H1 (cell line): ENCODE measurements at regions not wholly inside any gene's neighbourhood (a gene's known extent, or its start where the extent isn't known, plus 50 kb on each side); places are given as distances from the start of the nearest gene placed in this dataset.

Experiments used
- CREB1 ChIP-seq: IDR thresholded peaks from 2 replicates; pipeline ENCODE4 v1.6.1; 2012; ENCODE audit warnings: inconsistent platforms
- EZH2 ChIP-seq: fragments of 200-600 bp; sonication (generic); IDR thresholded peaks from 2 replicates; pipeline ENCODE4 v1.7.1; 2012; ENCODE audit warnings: low read depth, mild to moderate bottlenecking, moderate library complexity, low read length, inconsistent platforms; ENCODE audit not compliant: severe bottlenecking
- RNF2 ChIP-seq: fragments of 200-900, 300-1000 bp; sonication (generic); IDR thresholded peaks from 2 replicates; pipeline ENCODE4 v1.7.1; 2016; ENCODE audit warnings: borderline replicate concordance, low read depth, mild to moderate bottlenecking, antibody characterized with exemption, low read length; ENCODE audit not compliant: poor library complexity, severe bottlenecking; ENCODE audit errors: missing control alignments
- SIN3A ChIP-seq, 2 experiments: IDR thresholded peaks in 1 of 2; conservative IDR thresholded peaks in 1 of 2; 2 replicates each; pipeline ENCODE4 v1.6.1; 2011 to 2012; ENCODE audit warnings: low read length in 2 of 2, improper control_type of control experiment in 1 of 2, low read depth in 1 of 2, mild to moderate bottlenecking in 1 of 2
- TBP ChIP-seq: IDR thresholded peaks from 2 replicates; pipeline ENCODE4 v1.6.1; 2011; ENCODE audit warnings: low read depth, low read length, improper control_type of control experiment

GRCh38 chr10:113450906-113451305 lies 101.9 kb upstream of the HABP2 start (continued):
- no peak for TF ChIP-seq RNF2
- TF ChIP-seq EZH2, result no peak
- no peak for TF ChIP-seq SIN3A (conservative IDR thresholded peaks at IDR 0.05 in 1 of 2, IDR thresholded peaks at IDR 0.05 in 1 of 2; ENCODE audit: low read depth in 1 of 2, low read length in 2 of 2)
- TF ChIP-seq TBP, result no peak
- TF ChIP-seq CREB1, result no peak
- TF ChIP-seq, all 59 proteins: peak for 0
